ENCODE measurements at regions not wholly inside any gene's neighbourhood (a gene's known extent, or its start where the extent isn't known, plus 50 kb on each side); places are given as distances from the start of the nearest gene placed in this dataset.

- peak in 3 of 4 donors; percentile 27 to 39 (median 30) for ATAC-seq
- Histone ChIP-seq H3K27ac (no peak overlapping the region), H3K27me3 (ENCODE audit: insufficient read depth in 3 of 3, low read length in 2 of 3) (no peaks in the 10 kb centered on the region), H3K9me3 (no peaks in the 10 kb centered on the region), H3K36me3 (ENCODE audit: insufficient read depth in 1 of 2, low read depth in 1 of 2) (no peaks in the 10 kb centered on the region), H3K4me3 (no peak overlapping the region), H3K4me1 (no peaks in the 10 kb centered on the region)
- intact Hi-C loops (cut with DNase I): loop anchor here (5.0 to 10.0 kb wide), 2 partner anchors 191 to 249 kb away; no protein-coding TSS in a partner anchor
- 55 to 75% (median 63%) methylated on average over 9 of the region's 9 CpGs for WGBS, 3 donors
- DNase-seq: no peak
- TF ChIP-seq CTCF (IDR thresholded peaks at IDR 0.05): no peak
Observed at GRCh38 chr2:71796174-71796593, 342.8 kb downstream of the DYSF start.

- Histone ChIP-seq H3K27me3 (ENCODE audit: insufficient read depth in 3 of 3, low read length in 2 of 3) (no peaks in the 10 kb centered on the region), H3K9me3 (no peaks in the 10 kb centered on the region), H3K4me3 (no peak overlapping the region), H3K36me3 (ENCODE audit: insufficient read depth in 1 of 2, low read depth in 1 of 2) (no peaks in the 10 kb centered on the region), H3K27ac (no peak overlapping the region), H3K4me1 (no peaks in the 10 kb centered on the region)
- WGBS, 3 donors: 93 to 100% (median 100%) methylated on average over 1 of the region's 1 CpG
- no peak for DNase-seq
- intact Hi-C loops (cut with DNase I): loop anchor here (5.0 to 10.0 kb wide), 2 partner anchors 191 to 248 kb away; no protein-coding TSS in a partner anchor
- no peak for ATAC-seq
- no peak for TF ChIP-seq CTCF (IDR thresholded peaks at IDR 0.05)
Observed at GRCh38 chr2:71795486-71795885, 342.1 kb downstream of the DYSF start.

DNA sequence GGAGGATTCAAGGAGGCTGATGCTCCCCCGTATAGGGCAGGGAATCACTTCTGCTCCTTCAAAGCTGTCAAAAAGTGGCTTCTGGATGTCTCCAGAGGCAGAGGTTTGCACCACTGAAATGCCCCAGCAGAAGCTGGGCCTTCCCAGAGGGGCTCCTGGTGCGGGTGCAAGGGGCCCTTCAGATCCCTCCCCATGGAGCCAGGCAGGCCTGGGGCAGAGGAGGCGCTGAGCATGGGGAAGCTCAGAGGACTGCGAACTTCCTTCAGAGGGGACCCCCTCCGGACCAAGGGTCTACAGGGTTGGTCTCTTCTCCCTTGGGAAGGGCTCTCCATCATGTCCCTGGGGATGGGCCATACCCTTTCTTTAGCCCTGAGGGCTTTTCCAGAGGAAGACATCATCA, 341.2 kb downstream of the DYSF start:
- H3K4me3 ChIP-seq: no peak overlapping the region
- H3K4me1 ChIP-seq: no peaks in the 10 kb centered on the region
- H3K36me3 ChIP-seq (ENCODE audit: insufficient read depth in 1 of 2, low read depth in 1 of 2): no peaks in the 10 kb centered on the region
- no peaks in the 10 kb centered on the region for H3K27me3 ChIP-seq (ENCODE audit: insufficient read depth in 3 of 3, low read length in 2 of 3)
- no peak overlapping the region for H3K27ac ChIP-seq
- no peak for DNase-seq
- 83 to 94% (median 90%) methylated on average over 5 of the region's 5 CpGs for WGBS, 3 donors
- intact Hi-C loops (cut with DNase I): loop anchor here (5.0 to 10.0 kb wide), 2 partner anchors 190 to 247 kb away; no protein-coding TSS in a partner anchor
- ATAC-seq: no peak
- no peak for TF ChIP-seq CTCF (IDR thresholded peaks at IDR 0.05)
- H3K9me3 ChIP-seq: no peaks in the 10 kb centered on the region

DNA sequence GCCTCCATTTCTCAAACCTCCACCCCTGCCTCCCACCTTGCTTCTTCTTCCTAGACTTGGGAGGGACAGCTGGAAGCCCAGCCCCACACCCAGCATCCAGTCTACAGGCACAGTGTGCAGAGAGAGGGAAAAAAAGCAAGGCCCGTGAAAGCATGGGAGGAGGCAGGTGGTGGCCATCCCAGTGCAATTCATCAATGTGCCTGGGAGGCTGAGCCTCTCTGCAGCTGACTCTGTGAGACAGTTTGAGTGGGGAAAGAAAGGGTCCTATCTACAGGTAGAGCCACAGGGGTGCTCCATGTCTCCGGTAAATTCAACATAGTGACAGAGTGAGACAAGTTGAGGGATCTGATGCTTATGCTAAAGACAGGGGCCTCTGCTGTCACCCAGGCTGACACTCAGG, 340.6 kb downstream of the DYSF start:
- no peak for ATAC-seq
- intact Hi-C loops (cut with DNase I): loop anchor here in 1 of 2 donors (10.0 kb wide), 1 partner anchor 189 kb away; no protein-coding TSS in a partner anchor
- H3K27me3 ChIP-seq (ENCODE audit: insufficient read depth in 3 of 3, low read length in 2 of 3): no peaks in the 10 kb centered on the region

More for the DNA sequence above, 340.6 kb downstream of the DYSF start:
- DNase-seq: no peak
- no peaks in the 10 kb centered on the region for H3K4me1 ChIP-seq
- no peak overlapping the region for H3K27ac ChIP-seq
- TF ChIP-seq CTCF (IDR thresholded peaks at IDR 0.05): no peak
- H3K4me3 ChIP-seq: no peak overlapping the region
- 93 to 97% (median 95%) methylated on average over 2 of the region's 2 CpGs for WGBS, 3 donors
- no peaks in the 10 kb centered on the region for H3K36me3 ChIP-seq (ENCODE audit: insufficient read depth in 1 of 2, low read depth in 1 of 2)
- no peaks in the 10 kb centered on the region for H3K9me3 ChIP-seq

All from psoas muscle (tissue), 7 donors.